ENCODE measurements at regions not wholly inside any gene's neighbourhood (a gene's known extent, or its start where the extent isn't known, plus 50 kb on each side); places are given as distances from the start of the nearest gene placed in this dataset.
"Not testable (repeated sequence)": the region's sequence is repeated elsewhere in the genome, so short reads cannot be mapped to it uniquely, and the experiment has no call there.

- DNase-seq (ENCODE audit: low read depth), result no peak
Measured at GRCh38 chr12:92235703-92236472, 90.2 kb upstream of the BTG1 start.

GRCh38 chr12:92234533-92234932 lies 88.9 kb upstream of the BTG1 start:
- no peak for DNase-seq (ENCODE audit: low read depth)

- no peak for DNase-seq (ENCODE audit: low read depth)
Measured at GRCh38 chr12:92233346-92234015, 87.8 kb upstream of the BTG1 start.

- not testable (repeated sequence) for DNase-seq (ENCODE audit: low read depth)
Measured at GRCh38 chr12:92232371-92232932, 86.8 kb upstream of the BTG1 start.

GRCh38 chr12:92231945-92232344 lies 86.3 kb upstream of the BTG1 start:
- DNase-seq (ENCODE audit: low read depth), result not testable (repeated sequence)

GRCh38 chr12:92231532-92231931 lies 85.9 kb upstream of the BTG1 start:
- DNase-seq (ENCODE audit: low read depth), result not testable (repeated sequence)

- no peak for DNase-seq (ENCODE audit: low read depth)
Measured at GRCh38 chr12:92229381-92229780, 83.7 kb upstream of the BTG1 start.

- DNase-seq (ENCODE audit: low read depth), result no peak
Measured at GRCh38 chr12:92226961-92227360, 81.3 kb upstream of the BTG1 start.

GRCh38 chr12:92226071-92226661 lies 80.5 kb upstream of the BTG1 start:
- DNase-seq (ENCODE audit: low read depth), result no peak

- peak; percentile 30 for DNase-seq (ENCODE audit: low read depth)
Measured at GRCh38 chr12:92224685-92225331, 79.2 kb upstream of the BTG1 start.

GRCh38 chr12:92223481-92223880 lies 77.8 kb upstream of the BTG1 start:
- DNase-seq (ENCODE audit: low read depth), result no peak

- no peak for DNase-seq (ENCODE audit: low read depth)
Measured at GRCh38 chr12:92221656-92222315, 76.1 kb upstream of the BTG1 start.

GRCh38 chr12:92218394-92219077 lies 72.9 kb upstream of the BTG1 start:
- DNase-seq (ENCODE audit: low read depth), result no peak

- no peak for DNase-seq (ENCODE audit: low read depth)
Measured at GRCh38 chr12:92216092-92216491, 70.4 kb upstream of the BTG1 start.

- no peak for DNase-seq (ENCODE audit: low read depth)
Measured at GRCh38 chr12:92215358-92215757, 69.7 kb upstream of the BTG1 start.

GRCh38 chr12:92213166-92213565 lies 67.5 kb upstream of the BTG1 start:
- DNase-seq (ENCODE audit: low read depth), result no peak

- DNase-seq (ENCODE audit: low read depth), result peak; percentile 7
Measured at GRCh38 chr12:92210071-92210470, 64.4 kb upstream of the BTG1 start.

GRCh38 chr12:92208613-92209121 lies 63.0 kb upstream of the BTG1 start:
- DNase-seq (ENCODE audit: low read depth), result peak; percentile 74

- no peak for DNase-seq (ENCODE audit: low read depth)
Measured at GRCh38 chr12:92206596-92206995, 61.0 kb upstream of the BTG1 start.

- DNase-seq (ENCODE audit: low read depth), result no peak
Measured at GRCh38 chr12:92206011-92206410, 60.4 kb upstream of the BTG1 start.

Measured in HT1080 (cell line).